OCI-LY7 (cell line): ENCODE measurements at regions not wholly inside any gene's neighbourhood (a gene's known extent, or its start where the extent isn't known, plus 50 kb on each side); places are given as distances from the start of the nearest gene placed in this dataset.

Experiments
- EZH2phosphoT487 ChIP-seq: fragments of 200-600 bp; sonication (generic); IDR thresholded peaks from 2 replicates; pipeline ENCODE4 v1.6.1; 2018; ENCODE audit warnings: low read depth, borderline replicate concordance, mild to moderate bottlenecking, mixed run types, antibody characterized with exemption, low read length, moderate library complexity, mixed read lengths
- TF ChIP-seq, protein P1 (sequence below): fragments of 200-600 bp; sonication (generic); conservative IDR thresholded peaks from 2 replicates; pipeline ENCODE4 v1.5.1; 2014; ENCODE audit warnings: mild to moderate bottlenecking, antibody characterized with exemption, low read length, moderate library complexity, mixed read lengths

DNA sequence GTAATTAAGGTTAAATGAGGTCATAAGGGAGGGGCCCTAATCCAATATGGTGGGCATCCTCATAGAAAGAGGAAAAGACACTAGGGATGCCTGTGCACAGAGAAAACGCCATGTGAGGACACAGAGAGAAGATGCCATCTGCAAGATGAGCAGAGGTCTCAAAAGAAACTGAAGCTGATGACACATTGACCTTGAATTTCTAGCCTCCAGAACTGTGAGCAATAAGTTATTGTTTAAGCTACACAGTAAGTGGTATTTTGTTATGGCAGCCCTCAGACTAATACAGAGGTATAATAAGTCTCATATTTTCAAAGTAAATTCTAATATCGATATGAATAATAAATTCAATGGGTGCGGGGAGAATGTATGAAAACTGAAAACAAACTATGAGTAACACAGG, 169.9 kb downstream of the UGT8 start:
- TF ChIP-seq, protein P1, sequence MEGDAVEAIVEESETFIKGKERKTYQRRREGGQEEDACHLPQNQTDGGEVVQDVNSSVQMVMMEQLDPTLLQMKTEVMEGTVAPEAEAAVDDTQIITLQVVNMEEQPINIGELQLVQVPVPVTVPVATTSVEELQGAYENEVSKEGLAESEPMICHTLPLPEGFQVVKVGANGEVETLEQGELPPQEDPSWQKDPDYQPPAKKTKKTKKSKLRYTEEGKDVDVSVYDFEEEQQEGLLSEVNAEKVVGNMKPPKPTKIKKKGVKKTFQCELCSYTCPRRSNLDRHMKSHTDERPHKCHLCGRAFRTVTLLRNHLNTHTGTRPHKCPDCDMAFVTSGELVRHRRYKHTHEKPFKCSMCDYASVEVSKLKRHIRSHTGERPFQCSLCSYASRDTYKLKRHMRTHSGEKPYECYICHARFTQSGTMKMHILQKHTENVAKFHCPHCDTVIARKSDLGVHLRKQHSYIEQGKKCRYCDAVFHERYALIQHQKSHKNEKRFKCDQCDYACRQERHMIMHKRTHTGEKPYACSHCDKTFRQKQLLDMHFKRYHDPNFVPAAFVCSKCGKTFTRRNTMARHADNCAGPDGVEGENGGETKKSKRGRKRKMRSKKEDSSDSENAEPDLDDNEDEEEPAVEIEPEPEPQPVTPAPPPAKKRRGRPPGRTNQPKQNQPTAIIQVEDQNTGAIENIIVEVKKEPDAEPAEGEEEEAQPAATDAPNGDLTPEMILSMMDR, result no peak
- no peak for TF ChIP-seq EZH2phosphoT487
